ENCODE measurements at regions not wholly inside any gene's neighbourhood (a gene's known extent, or its start where the extent isn't known, plus 50 kb on each side); places are given as distances from the start of the nearest gene placed in this dataset.
"Not testable (repeated sequence)": the region's sequence is repeated elsewhere in the genome, so short reads cannot be mapped to it uniquely, and the experiment has no call there.

DNA sequence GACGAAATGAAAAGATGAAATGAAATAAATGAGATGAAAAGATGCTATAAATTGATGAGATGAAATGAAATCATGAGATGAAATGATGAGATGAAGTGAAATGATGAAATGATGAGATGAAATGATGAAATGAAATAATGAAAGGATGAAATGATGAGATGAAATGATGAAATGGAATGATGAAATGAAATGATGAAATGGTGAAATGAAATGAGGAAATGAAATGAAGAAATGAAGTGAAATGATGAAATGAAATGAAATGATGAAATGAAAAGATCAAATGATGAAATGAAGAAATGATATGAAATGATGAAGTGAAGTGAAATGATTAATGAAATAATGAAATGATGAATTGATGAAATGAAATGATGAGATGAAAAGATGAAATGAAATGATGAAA is 138.5 kb upstream of the ERV3-1 start:
- not testable (repeated sequence) for DNase-seq

DNA sequence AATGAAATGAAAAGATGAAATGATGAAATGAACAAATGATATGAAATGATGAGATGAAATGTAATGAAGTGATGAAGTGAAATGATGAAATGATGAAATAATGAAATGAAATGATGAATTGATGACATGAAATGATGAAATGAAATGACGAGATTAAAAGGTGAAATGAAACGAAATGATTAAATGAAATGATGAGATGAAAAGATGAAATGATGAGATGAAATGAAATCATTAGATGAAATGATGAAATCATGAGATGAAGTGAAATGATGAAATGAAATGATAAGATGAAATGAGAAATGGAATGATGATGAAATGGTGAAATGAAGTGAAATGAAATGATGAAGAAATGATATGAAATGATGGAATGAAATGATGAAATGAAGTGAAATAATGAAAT is 138.1 kb upstream of the ERV3-1 start:
- not testable (repeated sequence) for DNase-seq

DNA sequence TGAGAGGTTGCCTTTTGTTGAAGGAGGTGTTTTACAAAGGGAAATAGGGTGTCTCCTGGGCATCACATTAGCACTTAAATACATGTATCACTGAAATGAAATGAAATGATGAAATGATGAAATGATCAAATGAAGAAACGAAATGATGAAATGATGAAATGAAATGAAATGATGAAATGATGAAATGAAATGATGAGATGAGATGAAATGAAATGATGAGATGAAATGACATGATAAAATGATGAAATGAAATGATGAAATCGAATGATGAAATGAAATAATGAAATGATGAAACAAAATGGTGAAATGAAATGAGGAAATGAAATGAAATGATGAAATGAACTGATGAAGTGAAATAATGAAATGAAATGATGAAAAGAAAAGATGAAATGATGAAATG is 137.6 kb upstream of the ERV3-1 start:
- not testable (repeated sequence) for DNase-seq

DNA sequence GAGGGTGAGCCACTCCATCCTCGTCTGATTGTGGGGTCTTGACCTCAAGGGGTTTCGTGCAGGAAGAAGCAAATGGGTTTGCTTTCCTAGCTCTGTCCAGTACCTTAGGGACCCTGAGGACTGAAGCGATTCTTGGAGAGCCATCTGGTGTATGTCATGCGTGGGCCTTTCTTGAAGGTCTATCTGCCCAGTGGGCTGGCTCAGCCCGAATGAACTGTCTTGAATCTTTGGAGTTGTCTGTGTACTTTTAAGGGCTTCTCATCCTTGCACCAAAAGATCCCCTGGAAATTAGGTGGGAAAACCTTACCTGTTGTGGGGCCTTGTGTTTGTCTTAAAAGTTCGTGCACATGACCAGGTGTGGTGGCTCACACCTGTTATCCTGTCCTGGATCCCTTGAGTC is 135.4 kb upstream of the ERV3-1 start:
- not testable (repeated sequence) for DNase-seq

GRCh38 chr7:65141405-65141778 is 134.9 kb upstream of the ERV3-1 start:
- peak; percentile 11 for DNase-seq

DNA sequence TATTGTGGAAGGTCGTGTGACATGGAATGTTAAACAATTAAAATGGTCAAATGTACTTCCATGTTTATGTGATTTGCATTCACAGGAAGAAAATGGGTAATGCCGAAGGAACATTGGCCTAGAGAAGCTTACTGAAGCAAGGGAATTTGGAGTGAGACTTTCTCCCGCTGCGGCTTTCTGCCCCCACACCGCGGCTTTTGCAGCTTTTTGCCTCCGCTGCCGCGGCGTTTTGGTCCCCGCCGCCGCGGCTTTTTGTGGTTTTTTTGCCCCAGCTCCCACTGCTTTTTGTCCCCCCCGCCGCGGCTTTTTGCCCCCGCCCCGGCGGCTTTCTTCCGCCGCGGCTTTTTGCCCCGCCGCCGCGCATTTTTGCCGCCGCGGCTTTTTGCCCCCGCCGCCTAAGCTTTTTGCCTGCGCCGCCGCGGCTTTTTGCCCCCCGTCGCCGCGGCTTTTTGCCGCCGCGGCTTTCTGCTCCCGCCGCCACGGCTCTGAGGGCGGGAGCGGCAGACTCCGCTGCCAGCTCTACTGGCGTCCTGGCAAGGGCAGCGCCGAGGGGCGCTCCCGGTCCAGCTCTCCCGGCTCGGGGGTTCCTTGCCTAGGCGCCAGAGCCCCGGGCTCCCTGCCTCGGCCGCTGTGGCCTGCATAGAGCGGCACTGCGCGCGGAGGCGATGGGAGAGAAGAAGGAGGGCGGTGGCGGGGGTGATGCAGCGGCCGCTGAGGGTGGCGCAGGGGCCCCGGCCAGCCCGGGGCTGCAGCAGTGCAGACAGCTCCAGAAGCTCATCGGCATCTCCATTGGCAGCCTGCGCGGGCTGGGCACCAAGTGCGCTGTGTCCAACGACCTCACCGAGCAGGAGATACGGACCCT is 134.3 kb upstream of the ERV3-1 start:
- DNase-seq: not testable (repeated sequence)

DNA sequence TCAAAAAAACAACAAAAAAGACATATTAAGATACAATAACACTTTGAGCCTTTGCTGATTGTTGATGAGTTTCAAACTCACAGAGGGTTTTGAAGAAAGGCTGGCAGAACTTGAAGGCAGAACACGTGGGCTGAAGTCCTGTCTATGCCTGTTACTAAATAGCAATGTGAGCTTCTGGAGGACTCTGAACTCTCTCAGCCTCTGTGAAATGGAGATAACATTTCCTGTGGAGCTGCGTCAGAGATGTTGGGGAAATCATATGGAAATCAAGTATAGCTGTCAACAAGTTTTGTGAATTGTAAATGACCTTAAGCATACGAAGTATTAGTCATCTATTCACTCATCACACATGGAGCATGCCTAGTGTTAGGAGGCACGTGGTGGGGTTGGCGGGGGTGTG is 130.4 kb upstream of the ERV3-1 start:
- DNase-seq: not testable (repeated sequence)

DNA sequence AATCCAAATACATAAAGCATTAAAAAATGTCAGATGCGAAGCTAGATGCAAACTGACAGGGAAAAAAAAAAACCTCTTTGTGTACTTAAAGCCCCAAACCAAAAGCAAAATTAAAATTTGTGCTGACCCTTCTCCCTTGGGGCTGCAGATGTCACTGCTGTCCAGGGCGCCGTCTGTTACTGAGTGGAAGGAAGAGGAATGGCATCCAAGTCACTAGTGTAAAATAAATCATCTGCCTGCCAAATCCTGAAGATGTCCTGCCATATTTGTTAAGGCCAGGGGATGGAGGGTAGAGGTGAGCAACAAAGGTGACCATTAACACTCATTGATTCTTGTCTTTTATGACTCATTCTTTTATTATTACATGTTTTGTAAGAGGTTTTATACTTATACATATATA is 126.6 kb upstream of the ERV3-1 start:
- not testable (repeated sequence) for DNase-seq

GRCh38 chr7:65132256-65132655 is 125.8 kb upstream of the ERV3-1 start:
- not testable (repeated sequence) for DNase-seq

GRCh38 chr7:65127364-65127763 is 120.9 kb upstream of the ERV3-1 start:
- not testable (repeated sequence) for DNase-seq

- not testable (repeated sequence) for DNase-seq
These were observed 118.1 kb upstream of the ERV3-1 start for GRCh38 chr7:65124600-65124999.

DNA sequence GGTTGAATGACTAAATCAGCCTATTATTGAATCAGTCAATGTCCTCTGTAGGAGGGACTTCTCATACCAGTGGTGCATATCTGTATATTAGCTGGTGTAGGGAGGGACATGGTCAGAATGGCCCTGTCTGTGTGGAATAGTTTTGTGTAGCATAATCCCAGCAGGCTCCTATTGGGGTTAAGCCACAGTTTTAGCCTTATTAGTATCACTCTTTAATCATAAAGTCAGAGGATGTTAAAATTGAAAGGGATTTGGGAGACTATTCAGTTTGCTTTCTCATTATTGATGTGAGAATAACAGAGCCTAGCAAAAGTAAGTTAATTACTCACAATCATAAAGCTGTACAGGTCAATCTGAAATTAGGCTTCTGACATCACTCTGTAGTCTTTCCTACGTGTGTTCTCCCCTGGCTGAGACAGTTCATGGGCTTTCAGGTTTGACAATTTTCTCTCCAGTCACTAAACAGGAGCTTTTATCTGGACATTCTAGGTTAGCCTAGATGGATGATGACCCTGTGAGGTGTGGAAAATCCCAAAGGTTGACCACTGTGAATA is 99.2 kb upstream of the ERV3-1 start:
- DNase-seq: not testable (repeated sequence)

GRCh38 chr7:65100499-65100898 is 94.0 kb upstream of the ERV3-1 start:
- DNase-seq: not testable (repeated sequence)

DNA sequence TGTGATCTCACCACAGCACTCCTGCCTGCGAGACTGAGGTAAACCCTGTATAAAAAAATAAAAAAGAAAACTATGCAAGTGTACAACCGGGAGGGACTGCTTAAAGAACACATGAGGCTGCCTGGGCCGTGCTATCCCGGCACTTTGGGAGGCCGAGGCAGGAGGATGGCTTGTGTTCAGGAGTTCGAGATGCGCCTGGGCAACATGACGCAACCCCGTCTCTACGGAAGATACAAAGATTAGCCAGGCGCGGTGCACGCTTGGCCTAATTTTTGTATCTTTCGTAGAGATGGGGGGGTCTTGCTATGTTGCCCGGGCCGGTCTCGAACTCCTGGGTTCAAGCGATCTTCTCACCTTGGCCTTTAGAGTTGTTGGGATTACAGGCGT is 75.2 kb upstream of the ERV3-1 start:
- DNase-seq: not testable (repeated sequence)

- DNase-seq: peak; percentile 98
These were observed 74.5 kb upstream of the ERV3-1 start for GRCh38 chr7:65080799-65081668.

- DNase-seq: not testable (repeated sequence)
These were observed 68.5 kb upstream of the ERV3-1 start for GRCh38 chr7:65074959-65075358.

- not testable (repeated sequence) for DNase-seq
These were observed 66.7 kb upstream of the ERV3-1 start for GRCh38 chr7:65073160-65073559.

DNA sequence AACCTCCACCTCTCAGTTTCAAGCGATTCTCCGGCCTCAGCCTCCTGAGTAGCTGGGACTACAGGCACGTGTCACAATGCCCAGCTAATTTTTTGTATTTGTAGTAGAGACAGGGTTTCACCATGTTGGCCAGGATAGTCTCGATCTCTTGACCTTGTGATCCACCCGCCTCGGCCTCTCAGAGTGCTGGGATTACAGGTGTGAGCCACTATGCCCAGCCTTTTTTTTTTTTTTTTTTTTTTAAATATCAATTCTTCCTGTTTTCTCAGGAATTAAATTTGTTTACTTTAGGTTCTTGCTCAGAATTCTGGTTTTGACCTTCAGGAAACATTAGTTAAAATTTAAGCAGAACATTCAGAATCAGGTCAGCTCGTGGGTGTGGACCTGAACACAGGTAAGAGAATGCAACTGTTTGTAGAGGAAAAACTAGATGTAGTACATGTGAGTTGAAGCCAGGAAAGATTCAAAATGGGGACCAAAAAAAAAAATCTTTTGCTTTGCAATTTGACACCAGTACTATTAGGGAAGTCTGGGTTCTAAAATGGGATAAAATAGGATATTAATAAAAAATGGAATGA is 65.5 kb upstream of the ERV3-1 start:
- not testable (repeated sequence) for DNase-seq

GRCh38 chr7:65069476-65069875 is 63.0 kb upstream of the ERV3-1 start:
- DNase-seq: not testable (repeated sequence)

GRCh38 chr7:65062566-65062965 is 56.1 kb upstream of the ERV3-1 start:
- not testable (repeated sequence) for DNase-seq

DNA sequence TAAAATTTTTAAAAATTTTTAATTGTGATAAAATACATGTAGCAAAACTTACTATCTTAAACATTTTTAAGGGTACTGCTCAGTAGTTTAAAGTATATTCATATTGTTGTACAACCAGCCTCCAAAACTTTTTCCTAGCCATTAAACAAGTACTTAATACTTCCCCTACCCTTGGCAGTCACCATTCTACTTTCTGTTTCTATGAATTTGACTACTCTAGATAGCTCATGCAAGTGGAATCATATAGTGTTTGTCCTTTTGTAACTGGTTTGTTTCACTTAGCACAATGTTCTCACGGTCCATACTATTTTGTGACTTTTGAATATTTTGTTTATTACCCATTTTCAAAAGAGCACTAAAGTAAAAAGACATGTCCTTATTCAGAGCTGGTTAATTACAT is 52.8 kb upstream of the ERV3-1 start:
- DNase-seq: not testable (repeated sequence)
